ENCODE measurements at regions not wholly inside any gene's neighbourhood (a gene's known extent, or its start where the extent isn't known, plus 50 kb on each side); places are given as distances from the start of the nearest gene placed in this dataset.

- DNase-seq (ENCODE audit: low read depth, low spot score) = no peak
- Histone ChIP-seq H3K27ac (ENCODE audit: low read depth, low read length) (no peak overlapping the region), H3K79me2 (ENCODE audit: insufficient read depth, low read length) (no peaks in the 10 kb centered on the region), H3K27me3 (ENCODE audit: insufficient read depth, low read length) (no peaks in the 10 kb centered on the region), H3K4me3 (replicated peaks in 1 of 2; ENCODE audit: low read depth in 1 of 2, low read length in 2 of 2) (no peak overlapping the region), H3K9me3 (ENCODE audit: control insufficient read depth in 1 of 2, insufficient read depth in 1 of 2, low read depth in 1 of 2, low read length in 2 of 2) (peaks cover 10 to 36% of the 10 kb centered on the region in 2 experiments; a peak in 3 of 4 replicates), H3K4me1 (ENCODE audit: control insufficient read depth in 1 of 2, insufficient read depth in 2 of 2, low read length in 2 of 2) (no peaks in the 10 kb centered on the region), H4K20me1 (ENCODE audit: insufficient read depth) (no peaks in the 10 kb centered on the region), H3K4me2 (ENCODE audit: low read length) (no peak overlapping the region), H3K9me2 (ENCODE audit: insufficient read depth) (no peaks in the 10 kb centered on the region), H3K9ac (ENCODE audit: low read length) (no peak overlapping the region), H3K36me3 (ENCODE audit: control insufficient read depth in 1 of 2, insufficient read depth in 2 of 2, low read length in 2 of 2) (no peaks in the 10 kb centered on the region), H2AFZ (ENCODE audit: low read depth, low read length, poor library complexity, severe bottlenecking) (no peak overlapping the region)
- no peak for ATAC-seq
- CTCF ChIA-PET = no interaction called here
- RAD21 ChIA-PET (ENCODE audit: low non-redundant PET in 1 of 2, low total read pairs in 2 of 2, uncharacterized antibody in 2 of 2, unreplicated experiment in 2 of 2) = no interaction called here
- TF ChIP-seq SIN3A (IDR thresholded peaks at IDR 0.05; ENCODE audit: low read depth) = no peak
- no peak for TF ChIP-seq POLR2A (IDR thresholded peaks at IDR 0.05; ENCODE audit: borderline replicate concordance, extremely low read depth, insufficient read depth, insufficient read length)
- TF ChIP-seq FOSL1 (IDR thresholded peaks at IDR 0.05; ENCODE audit: low read depth) = no peak
- TF ChIP-seq ELF1 (IDR thresholded peaks at IDR 0.05; ENCODE audit: borderline replicate concordance, low read depth) = no peak
- TF ChIP-seq ZNF274 (IDR thresholded peaks at IDR 0.05; ENCODE audit: low read depth, low read length) = no peak
- TF ChIP-seq REST (IDR thresholded peaks at IDR 0.05; ENCODE audit: low read depth) = no peak
- TF ChIP-seq POLR2AphosphoS5 (IDR thresholded peaks at IDR 0.05; ENCODE audit: low read depth, low read length) = no peak
- no peak for TF ChIP-seq CTCF (IDR thresholded peaks at IDR 0.05 in 2 of 3, conservative IDR thresholded peaks at IDR 0.05 in 1 of 3; ENCODE audit: borderline replicate concordance in 1 of 3, insufficient read depth in 1 of 3, low read depth in 2 of 3, low read length in 2 of 3)
- TF ChIP-seq ZBTB33 (IDR thresholded peaks at IDR 0.05; ENCODE audit: extremely low read depth, insufficient replicate concordance, low read length) = no peak
- no peak for TF ChIP-seq EGR1 (IDR thresholded peaks at IDR 0.05; ENCODE audit: low read depth)
- TF ChIP-seq EZH2phosphoT487 (IDR thresholded peaks at IDR 0.05; ENCODE audit: borderline replicate concordance) = no peak
- no peak for TF ChIP-seq SP1 (IDR thresholded peaks at IDR 0.05; ENCODE audit: low read depth)
- no peak for TF ChIP-seq YY1 (IDR thresholded peaks at IDR 0.05; ENCODE audit: extremely low read depth, insufficient replicate concordance, low read depth, low read length)
- TF ChIP-seq MAX (IDR thresholded peaks at IDR 0.05) = no peak
- no peak for TF ChIP-seq EZH2 (IDR thresholded peaks at IDR 0.05)
- TF ChIP-seq ATF3 (IDR thresholded peaks at IDR 0.05) = no peak
- TF ChIP-seq ZFX (IDR thresholded peaks at IDR 0.05) = no peak
- TF ChIP-seq RAD21 (IDR thresholded peaks at IDR 0.05; ENCODE audit: low read depth) = no peak
- TF ChIP-seq CEBPB (IDR thresholded peaks at IDR 0.05; ENCODE audit: low read depth) = no peak
- POLR2A ChIA-PET = no interaction called here
- no TSS peak for BruUV-seq (replicated peaks)
- intact Hi-C loops (cut with micrococcal nuclease) = no loop called here
These were observed 63.2 kb upstream of the EPB41L3 start for GRCh38 chr18:5606951-5607350.
